ENCODE measurements at regions not wholly inside any gene's neighbourhood (a gene's known extent, or its start where the extent isn't known, plus 50 kb on each side); places are given as distances from the start of the nearest gene placed in this dataset.

GRCh38 chr4:10201381-10202223, 85.0 kb upstream of the WDR1 start:
- DNase-seq: peak in 2 of 4 experiments; percentile 0

DNA sequence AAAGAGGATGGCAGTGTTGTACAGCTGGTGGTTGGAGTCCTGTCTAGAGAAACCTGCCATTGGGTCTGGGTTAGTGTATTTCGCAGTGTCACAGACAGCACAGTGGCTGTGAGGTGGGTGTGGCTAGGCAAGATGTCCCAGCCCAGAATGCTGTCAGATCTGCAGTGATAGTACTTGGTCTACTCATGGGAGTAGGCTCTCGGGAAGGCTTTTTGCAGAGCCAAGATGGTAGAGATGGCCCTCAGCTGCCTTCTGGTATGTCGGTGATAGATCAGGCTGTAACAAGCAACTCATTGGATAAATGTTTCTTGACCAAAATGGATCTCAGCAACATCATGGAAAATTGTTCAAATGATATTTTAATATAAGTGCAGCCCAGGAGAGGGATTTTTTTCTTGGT, 84.3 kb upstream of the WDR1 start:
- peak in 1 of 4 experiments; percentile 0 for DNase-seq

- peak in 1 of 4 experiments; percentile 0 for DNase-seq
Observed at GRCh38 chr4:10198365-10198764, 81.8 kb upstream of the WDR1 start.

DNA sequence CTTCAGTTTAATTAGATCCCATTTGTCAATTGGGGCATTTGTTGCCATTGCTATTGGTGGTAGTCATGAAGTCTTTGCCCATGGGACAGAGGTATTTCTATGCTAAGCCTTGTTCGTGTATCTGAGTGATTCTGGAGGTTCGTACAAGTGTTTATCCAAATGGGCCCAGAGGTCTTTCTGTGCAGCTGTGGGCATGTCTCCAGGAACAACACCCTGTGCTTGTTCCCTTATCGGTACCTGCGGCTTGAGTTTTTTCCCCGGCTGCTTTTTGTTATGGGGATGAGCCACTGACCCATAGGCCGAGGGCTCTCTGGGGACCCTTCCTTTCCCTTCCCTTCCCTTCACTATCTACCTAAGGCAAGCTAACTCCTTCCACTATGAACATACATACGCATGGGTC, 81.4 kb upstream of the WDR1 start:
- peak in 1 of 4 experiments; percentile 0 for DNase-seq

GRCh38 chr4:10196191-10196590, 79.6 kb upstream of the WDR1 start:
- no peak for DNase-seq

DNA sequence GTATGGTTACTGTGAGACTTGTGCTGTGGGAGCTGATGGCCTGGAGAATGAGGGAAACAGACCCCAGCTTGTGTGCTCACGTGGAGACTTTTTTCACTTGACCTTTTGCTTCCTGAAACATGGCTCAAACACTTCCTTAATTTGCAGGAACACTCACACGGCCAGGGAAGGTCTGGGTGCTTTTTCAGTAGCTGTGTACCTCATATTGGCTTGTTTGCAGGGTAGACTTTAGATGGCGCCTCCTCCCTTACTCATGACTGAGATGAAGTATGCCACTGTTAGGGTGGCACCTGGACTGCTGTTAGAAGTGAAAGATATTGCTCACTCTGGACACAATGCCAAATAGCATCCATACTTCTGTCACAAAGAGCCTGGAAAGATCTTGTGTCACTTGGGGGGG, 75.7 kb upstream of the WDR1 start:
- DNase-seq: peak; percentile 23 to 68 (median 63)

DNA sequence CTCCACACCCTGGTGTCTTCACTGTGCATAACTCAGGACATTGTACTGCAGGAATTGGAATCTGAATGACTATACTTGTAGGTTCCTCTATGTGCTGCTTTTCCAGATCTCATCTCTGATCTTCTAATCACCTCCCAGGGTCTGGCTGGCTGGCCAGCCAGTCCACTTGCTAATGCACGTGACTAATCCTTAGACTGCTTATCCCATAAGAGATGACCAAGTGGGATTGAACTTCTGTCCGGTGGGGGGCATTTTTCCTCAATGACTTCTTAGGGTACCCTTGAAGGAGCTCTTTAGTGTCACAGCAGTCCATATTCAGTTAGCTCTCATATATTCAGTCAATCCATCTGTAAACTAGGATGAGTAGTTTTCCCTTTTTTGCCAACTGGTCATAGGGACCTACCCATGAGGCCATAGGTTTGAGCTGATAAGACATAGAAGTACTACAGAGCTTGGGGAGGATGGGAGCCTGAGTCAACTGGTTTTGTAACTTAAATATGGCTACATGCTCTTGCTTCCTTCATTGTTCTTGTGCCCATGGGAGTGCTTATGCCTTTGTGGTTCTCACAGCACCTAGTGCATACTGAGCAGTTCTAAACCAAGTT, 71.9 kb upstream of the WDR1 start:
- no peak for DNase-seq

DNA sequence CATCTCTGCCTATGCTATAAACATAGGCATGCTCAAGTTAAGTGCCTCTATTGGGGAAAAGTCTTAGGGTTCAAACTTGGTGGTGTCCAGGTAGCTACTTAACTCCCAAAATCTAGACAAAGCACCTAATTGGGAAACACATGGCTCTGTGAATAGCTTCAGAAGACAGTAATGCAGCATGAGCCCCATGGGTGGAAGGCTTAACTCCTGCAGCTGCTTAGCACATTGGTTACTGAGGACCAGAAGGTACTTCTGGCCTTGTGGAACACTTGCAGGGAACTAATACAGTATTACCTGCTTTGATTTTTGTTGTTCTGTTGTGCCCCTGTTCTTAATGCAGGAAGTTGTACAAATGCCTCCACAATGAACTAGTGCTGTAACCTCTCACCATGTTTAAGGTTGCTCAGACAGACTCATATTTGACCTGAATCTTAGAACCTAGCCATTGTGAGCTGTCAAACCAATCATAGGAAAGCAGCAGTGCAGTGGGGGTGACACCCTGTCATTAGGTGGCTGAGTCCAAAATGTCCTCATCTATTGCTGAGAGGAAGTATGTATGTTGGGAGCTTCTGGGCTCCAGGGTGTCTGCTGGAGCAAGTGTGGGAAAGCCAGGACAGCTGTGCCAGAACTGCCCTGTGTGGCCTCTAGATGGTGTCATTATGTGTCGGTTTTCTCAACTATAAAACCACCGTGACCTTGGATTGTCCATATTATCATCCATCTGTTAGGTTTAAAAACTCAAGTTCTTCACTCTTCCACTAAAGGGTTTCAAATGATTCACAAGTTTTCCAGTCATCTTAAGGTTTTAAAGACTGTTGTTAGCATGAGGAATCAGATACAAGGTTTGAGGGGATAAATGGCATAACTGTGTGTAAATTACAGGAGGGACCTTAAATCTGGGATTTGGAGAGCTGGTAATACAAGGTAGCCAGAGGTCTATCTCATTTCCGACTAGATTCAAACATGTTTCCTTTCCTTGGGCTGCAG, 69.9 kb upstream of the WDR1 start:
- DNase-seq: peak; percentile 39 to 67 (median 46)

GRCh38 chr4:10185518-10186227, 69.1 kb upstream of the WDR1 start:
- DNase-seq: peak in 2 of 4 experiments; percentile 9 to 30

GRCh38 chr4:10184501-10184938, 67.9 kb upstream of the WDR1 start:
- DNase-seq: peak in 1 of 4 experiments; percentile 6

DNA sequence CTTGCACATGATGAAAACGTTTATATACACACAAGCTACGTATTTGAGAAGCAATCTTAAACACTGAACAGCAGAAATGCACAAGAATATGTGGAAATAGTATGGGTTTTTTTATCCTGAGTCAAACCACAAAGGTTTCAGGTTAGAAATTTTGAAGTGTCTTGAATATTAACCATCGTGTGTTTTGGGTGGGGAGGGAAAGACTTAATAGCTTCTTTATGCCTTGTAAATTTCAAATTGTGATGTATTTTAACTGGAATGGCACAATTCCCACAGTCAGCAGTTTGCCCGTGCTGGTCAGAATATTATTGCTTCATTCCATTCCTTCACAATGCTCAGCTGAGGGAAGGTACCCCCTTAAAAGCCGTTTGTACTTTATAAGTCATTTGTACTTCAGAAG, 67.4 kb upstream of the WDR1 start:
- DNase-seq: peak in 1 of 4 experiments; percentile 17

DNA sequence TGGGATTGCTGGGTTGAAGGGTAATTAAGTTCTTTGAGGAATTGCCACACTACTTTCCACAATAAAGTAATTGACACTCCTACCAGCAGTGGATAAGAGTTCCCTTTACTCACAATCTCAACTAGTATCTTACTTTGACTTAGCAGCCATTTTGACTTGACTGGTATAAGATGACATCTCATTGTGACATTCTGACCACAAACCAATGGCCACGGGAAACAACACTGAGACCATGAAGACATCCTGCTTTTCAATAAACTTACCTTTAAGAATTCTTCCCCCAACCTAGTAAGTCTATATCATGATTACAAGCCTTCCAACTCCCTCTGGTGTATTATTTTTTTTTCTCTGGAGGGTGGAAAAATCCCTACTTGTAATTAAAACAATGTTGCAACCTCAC, 66.9 kb upstream of the WDR1 start:
- DNase-seq: peak in 2 of 4 experiments; percentile 15 to 21

DNA sequence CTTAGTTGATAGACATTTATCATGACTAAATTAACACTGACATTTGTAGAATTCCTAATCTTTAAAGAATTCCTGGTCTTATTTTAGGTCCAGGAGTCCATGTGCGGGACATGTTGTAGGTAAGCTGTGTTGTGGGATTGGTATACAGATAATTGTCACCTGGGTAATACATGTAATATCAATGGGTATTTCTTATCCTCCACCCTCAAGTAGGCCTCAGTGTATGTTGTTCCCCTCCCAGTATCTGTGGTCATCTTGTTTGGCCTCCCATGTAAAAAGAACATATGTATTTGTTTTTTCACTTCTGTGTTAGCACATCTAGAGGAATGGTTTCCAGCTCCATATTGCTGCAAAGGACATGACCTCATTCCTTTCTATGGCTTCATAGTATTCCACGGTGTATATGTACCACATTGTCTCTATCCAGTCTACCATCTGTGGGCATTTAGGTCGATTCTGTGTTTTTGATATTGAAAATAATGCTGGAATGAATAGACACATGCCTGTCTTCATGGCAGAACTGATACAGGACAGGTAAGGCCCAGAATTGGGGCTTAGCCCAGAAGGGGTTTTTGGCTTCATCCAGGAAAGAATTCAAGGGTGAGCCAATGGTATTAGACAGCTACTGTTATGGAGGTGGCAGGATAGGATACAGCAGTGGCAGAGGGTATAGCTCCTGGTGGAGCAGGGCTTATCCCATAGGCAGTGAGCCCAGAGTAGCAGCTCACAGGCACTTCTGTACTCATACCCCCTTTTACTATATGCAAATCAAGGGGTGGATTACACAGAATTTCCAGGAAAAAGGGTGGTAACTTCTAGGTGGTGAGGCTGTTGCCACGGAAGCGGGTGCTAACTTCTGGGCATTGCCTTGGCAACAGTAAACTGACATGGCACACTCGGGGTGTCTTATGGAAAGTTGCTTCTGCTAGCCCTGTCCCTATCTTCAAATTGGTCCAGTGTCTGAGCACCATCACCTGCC, 66.1 kb upstream of the WDR1 start:
- no peak for DNase-seq

- no peak for DNase-seq
Observed at GRCh38 chr4:10181745-10182445, 65.3 kb upstream of the WDR1 start.

GRCh38 chr4:10180927-10181744, 64.5 kb upstream of the WDR1 start:
- DNase-seq: peak; percentile 16 to 55 (median 36)

- DNase-seq: no peak
Observed at GRCh38 chr4:10180603-10180926, 64.0 kb upstream of the WDR1 start.

DNA sequence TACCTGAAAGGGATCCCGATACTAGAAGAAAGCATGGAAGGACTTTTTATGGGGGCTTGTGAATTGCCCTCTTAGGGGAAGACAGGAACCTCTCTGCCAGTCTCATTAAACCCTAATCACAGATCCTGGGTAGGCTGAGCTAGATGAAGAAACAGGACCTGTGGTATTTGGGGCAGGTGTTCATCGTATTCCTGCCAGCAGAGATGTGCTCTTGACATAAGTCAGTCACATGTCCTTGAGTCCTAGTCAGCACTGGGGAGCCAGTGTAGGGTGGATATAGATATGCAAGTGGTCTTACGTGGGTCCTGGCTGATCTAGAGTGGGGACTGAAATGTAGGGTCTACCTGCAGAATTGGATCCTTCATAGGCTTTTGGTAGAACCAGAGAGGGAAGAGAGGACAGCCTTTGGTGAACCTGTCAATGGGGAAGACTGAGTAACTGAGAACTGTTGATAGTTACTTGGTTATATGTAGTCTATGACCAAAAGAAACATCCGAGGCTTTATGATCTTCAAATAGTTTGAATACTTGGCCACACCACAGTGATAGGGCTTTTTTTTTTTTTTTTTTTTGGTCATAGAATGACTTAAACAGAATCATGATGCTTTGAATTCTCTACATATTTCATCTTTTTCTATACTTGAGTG, 63.5 kb upstream of the WDR1 start:
- DNase-seq: no peak

DNA sequence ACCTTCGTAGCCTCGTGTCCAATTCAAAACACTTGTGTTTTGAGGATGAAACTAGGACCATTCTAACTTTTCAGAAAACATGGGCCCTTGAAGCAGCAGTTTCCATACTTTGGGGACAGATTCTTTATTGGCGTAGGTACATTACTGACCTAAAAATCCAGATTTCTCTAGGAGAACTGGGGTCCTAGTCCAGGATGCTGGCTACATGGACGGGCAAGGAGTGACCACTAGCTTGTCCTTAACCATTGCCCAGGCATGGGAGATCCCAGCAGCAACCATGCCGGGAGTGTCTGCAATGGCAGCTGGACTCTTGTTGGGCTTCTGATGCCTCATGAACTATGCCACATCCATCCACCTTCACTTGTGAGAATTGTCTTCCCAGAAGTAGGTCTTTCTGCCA, 62.2 kb upstream of the WDR1 start:
- DNase-seq: no peak

DNA sequence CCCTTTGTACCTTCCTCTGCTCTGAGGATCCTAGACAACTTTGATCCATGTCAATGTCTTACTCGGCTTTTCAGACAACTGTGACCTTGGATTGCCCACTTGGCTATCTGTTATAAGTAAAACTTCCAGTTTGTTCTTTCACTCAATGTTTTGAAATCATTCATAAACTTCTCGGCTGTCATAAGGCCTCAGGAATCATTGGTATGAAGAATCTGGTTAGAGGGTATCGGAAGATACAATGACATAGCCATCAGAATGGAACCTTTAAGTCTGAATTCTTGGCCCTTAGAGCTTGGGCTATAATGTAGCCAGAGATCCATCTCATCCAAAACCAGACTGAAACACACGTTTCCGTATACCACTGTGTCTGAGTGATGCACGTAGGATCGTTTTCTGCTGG, 59.0 kb upstream of the WDR1 start:
- DNase-seq: no peak
